SU-DHL-6 (cell line): ENCODE measurements at regions not wholly inside any gene's neighbourhood (a gene's known extent, or its start where the extent isn't known, plus 50 kb on each side); places are given as distances from the start of the nearest gene placed in this dataset.

ENCODE experiments used
- H2AFZ ChIP-seq: fragments of 200-600 bp; sonication (generic); 2 replicates; pipeline ENCODE4 v1.6.1; 2014; ENCODE audit warnings: low read depth, mild to moderate bottlenecking, moderate library complexity, mixed read lengths, antibody characterized with exemption, low read length; ENCODE audit not compliant: severe bottlenecking
- H3F3A ChIP-seq: fragments of 200-600 bp; shearing (Covaris generic); 2 replicates; pipeline ENCODE4 v1.6.0; 2016; ENCODE audit warnings: antibody characterized with exemption, mild to moderate bottlenecking; ENCODE audit not compliant: insufficient read depth
- H3K27ac ChIP-seq: fragments of 200-600 bp; sonication (generic); 2 replicates; pipeline ENCODE4 v1.5.1; 2016; ENCODE audit warnings: low read depth, mild to moderate bottlenecking, low read length, moderate library complexity, mixed read lengths
- H3K27me3 ChIP-seq: fragments of 200-600 bp; sonication (generic), shearing (Covaris generic); 2 replicates; pipeline ENCODE4 v1.6.0; 2014; ENCODE audit warnings: mild to moderate bottlenecking, low read length
- H3K36me3 ChIP-seq: fragments of 200-600 bp; sonication (generic); 2 replicates; pipeline ENCODE4 v1.6.1; 2014; ENCODE audit warnings: mild to moderate bottlenecking, low read length, mixed read lengths
- H3K4me2 ChIP-seq: fragments of 300-600, 200-600 bp; shearing (Covaris generic), sonication (generic); 2 replicates; pipeline ENCODE4 v1.6.0; 2014; ENCODE audit warnings: low read length, low read depth, mild to moderate bottlenecking; ENCODE audit not compliant: poor library complexity, severe bottlenecking
- H3K4me3 ChIP-seq: fragments of 200-600 bp; sonication (generic); 2 replicates; pipeline ENCODE4 v1.5.1; 2014; ENCODE audit warnings: antibody characterized with exemption, low read length, mild to moderate bottlenecking, mixed read lengths; ENCODE audit not compliant: insufficient read depth, poor library complexity, severe bottlenecking
- H3K79me2 ChIP-seq: fragments of 200-600 bp; sonication (generic); 2 replicates; pipeline ENCODE4 v1.6.1; 2014; ENCODE audit warnings: mild to moderate bottlenecking, low read length, moderate library complexity; ENCODE audit not compliant: insufficient read depth
- H3K9ac ChIP-seq: fragments of 200-600 bp; sonication (generic); 2 replicates; pipeline ENCODE4 v1.7.0; 2014; ENCODE audit warnings: mild to moderate bottlenecking, low read length
- H3K9me2 ChIP-seq: fragments of 200-600 bp; sonication (generic); replicated peaks from 2 replicates; pipeline ENCODE4 v1.6.1; 2014; ENCODE audit warnings: low read length; ENCODE audit not compliant: insufficient read depth
- H3K9me3 ChIP-seq: fragments of 200-600 bp; sonication (generic); 2 replicates; pipeline ENCODE4 v1.6.1; 2014; ENCODE audit warnings: low read length, mixed read lengths; ENCODE audit not compliant: insufficient read depth
- H4K20me1 ChIP-seq: fragments of 200-600 bp; sonication (generic); 2 replicates; pipeline ENCODE4 v1.6.1; 2014; ENCODE audit warnings: low read depth, mild to moderate bottlenecking, antibody characterized with exemption, low read length, moderate library complexity, mixed read lengths
- EZH2phosphoT487 ChIP-seq: fragments of 200-600 bp; sonication (generic), shearing (Covaris generic); conservative IDR thresholded peaks from 2 replicates; pipeline ENCODE4 v1.6.1; 2018; ENCODE audit warnings: mild to moderate bottlenecking, antibody characterized with exemption, low read length, moderate library complexity, mixed read lengths
- TF ChIP-seq, protein P1 (sequence below): fragments of 200-600 bp; sonication (generic); IDR thresholded peaks from one replicate; pipeline ENCODE4 v1.5.1; 2017; ENCODE audit warnings: antibody characterized with exemption, mild to moderate bottlenecking, low read length, moderate library complexity; ENCODE audit not compliant: insufficient read depth, poor library complexity, severe bottlenecking

DNA sequence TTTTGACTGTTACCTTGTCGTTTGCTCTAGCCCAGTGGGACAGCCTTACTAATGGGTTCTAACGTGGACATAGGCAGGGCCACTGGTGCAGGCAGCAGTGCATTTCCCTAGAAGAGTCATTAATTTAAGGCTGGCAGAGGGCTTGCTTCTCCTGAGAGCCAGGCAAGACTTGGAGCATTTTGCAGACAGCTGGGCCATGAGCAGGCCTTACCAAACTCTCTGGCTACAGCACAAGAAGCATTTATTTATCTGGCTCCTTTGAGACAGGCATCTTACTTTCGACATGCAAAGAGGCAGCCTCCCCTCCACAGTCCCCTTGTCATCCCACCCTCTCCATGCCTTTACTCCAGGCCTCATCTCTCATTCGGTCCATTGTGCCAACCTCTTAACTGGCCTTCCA lies 139.9 kb downstream of the CSNK2A3 start:
- H3K27me3 ChIP-seq: no peaks in the 10 kb centered on the region
- no peak overlapping the region for H3K9ac ChIP-seq
- TF ChIP-seq, protein P1, sequence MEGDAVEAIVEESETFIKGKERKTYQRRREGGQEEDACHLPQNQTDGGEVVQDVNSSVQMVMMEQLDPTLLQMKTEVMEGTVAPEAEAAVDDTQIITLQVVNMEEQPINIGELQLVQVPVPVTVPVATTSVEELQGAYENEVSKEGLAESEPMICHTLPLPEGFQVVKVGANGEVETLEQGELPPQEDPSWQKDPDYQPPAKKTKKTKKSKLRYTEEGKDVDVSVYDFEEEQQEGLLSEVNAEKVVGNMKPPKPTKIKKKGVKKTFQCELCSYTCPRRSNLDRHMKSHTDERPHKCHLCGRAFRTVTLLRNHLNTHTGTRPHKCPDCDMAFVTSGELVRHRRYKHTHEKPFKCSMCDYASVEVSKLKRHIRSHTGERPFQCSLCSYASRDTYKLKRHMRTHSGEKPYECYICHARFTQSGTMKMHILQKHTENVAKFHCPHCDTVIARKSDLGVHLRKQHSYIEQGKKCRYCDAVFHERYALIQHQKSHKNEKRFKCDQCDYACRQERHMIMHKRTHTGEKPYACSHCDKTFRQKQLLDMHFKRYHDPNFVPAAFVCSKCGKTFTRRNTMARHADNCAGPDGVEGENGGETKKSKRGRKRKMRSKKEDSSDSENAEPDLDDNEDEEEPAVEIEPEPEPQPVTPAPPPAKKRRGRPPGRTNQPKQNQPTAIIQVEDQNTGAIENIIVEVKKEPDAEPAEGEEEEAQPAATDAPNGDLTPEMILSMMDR: no peak
- no peak for TF ChIP-seq EZH2phosphoT487
- H3K9me3 ChIP-seq: no peaks in the 10 kb centered on the region
- no peak overlapping the region for H3K27ac ChIP-seq
- no peaks in the 10 kb centered on the region for H3F3A ChIP-seq
- no peak overlapping the region for H2AFZ ChIP-seq
- no peaks in the 10 kb centered on the region for H4K20me1 ChIP-seq
- H3K4me2 ChIP-seq: no peak overlapping the region
- no peak overlapping the region for H3K4me3 ChIP-seq
- H3K79me2 ChIP-seq: no peaks in the 10 kb centered on the region
- H3K36me3 ChIP-seq: no peaks in the 10 kb centered on the region
- no peaks in the 10 kb centered on the region for H3K9me2 ChIP-seq

DNA sequence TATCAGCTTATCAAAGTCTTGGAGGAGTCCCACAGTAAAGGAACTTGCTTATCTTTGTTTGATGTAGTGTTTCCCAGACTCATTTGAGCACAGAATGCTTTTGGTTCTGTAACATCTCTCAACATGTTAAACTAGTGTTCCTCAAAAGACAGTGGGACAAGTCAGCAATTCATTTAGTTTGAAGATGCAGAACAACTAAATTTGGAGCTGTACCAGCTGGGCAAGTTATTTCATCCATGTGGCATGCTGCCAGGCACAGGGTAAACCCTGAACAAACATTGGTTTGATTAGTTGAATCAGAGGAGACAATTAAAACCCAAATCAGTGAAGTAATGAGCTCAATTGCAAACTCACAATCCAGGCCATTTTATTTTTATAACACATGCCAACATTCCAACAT lies 141.2 kb downstream of the CSNK2A3 start:
- TF ChIP-seq, protein P1: no peak
- no peak for TF ChIP-seq EZH2phosphoT487
- no peaks in the 10 kb centered on the region for H3K27me3 ChIP-seq
- H3K9me3 ChIP-seq: no peaks in the 10 kb centered on the region

DNA sequence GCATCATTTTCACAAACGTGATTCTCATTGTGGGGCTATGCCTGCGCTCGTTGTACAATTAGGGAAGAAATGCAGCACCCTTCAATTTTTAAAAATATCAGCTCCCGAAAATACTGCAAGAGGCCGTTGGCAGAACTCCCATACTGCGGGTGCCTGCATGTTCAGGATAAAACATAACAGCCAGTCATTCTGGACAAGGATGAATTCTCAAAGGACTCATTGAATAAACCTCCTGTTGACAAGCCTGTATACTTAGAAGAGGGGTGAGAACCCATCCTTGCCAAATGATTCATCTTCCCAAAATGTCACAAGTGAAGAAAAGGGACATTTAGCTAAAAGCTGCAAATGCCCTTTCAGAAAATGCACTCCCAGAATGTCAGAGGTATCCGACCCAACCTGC lies 141.9 kb downstream of the CSNK2A3 start:
- Histone ChIP-seq H4K20me1 (no peaks in the 10 kb centered on the region), H3K27me3 (no peaks in the 10 kb centered on the region)
- TF ChIP-seq EZH2phosphoT487: no peak
- TF ChIP-seq, protein P1: no peak

More for the DNA sequence above, 141.2 kb downstream of the CSNK2A3 start:
- H4K20me1 ChIP-seq: no peaks in the 10 kb centered on the region
- no peaks in the 10 kb centered on the region for H3K36me3 ChIP-seq
- no peak overlapping the region for H3K4me3 ChIP-seq
- H3K27ac ChIP-seq: no peak overlapping the region
- H3K9ac ChIP-seq: no peak overlapping the region
- no peak overlapping the region for H2AFZ ChIP-seq
- H3K9me2 ChIP-seq: no peaks in the 10 kb centered on the region
- H3K4me2 ChIP-seq: no peak overlapping the region
- no peaks in the 10 kb centered on the region for H3K79me2 ChIP-seq
- no peaks in the 10 kb centered on the region for H3F3A ChIP-seq

More for the DNA sequence above, 141.9 kb downstream of the CSNK2A3 start:
- no peak overlapping the region for H2AFZ ChIP-seq
- H3K4me3 ChIP-seq: no peak overlapping the region
- no peak overlapping the region for H3K9ac ChIP-seq
- H3K36me3 ChIP-seq: no peaks in the 10 kb centered on the region
- H3K9me2 ChIP-seq: no peaks in the 10 kb centered on the region
- H3F3A ChIP-seq: no peaks in the 10 kb centered on the region
- no peak overlapping the region for H3K4me2 ChIP-seq
- H3K79me2 ChIP-seq: no peaks in the 10 kb centered on the region
- H3K9me3 ChIP-seq: no peaks in the 10 kb centered on the region
- no peak overlapping the region for H3K27ac ChIP-seq
